Vagina (tissue), 2 donors: ENCODE measurements at regions not wholly inside any gene's neighbourhood (a gene's known extent, or its start where the extent isn't known, plus 50 kb on each side); places are given as distances from the start of the nearest gene placed in this dataset.

ENCODE experiments used
- CTCF ChIP-seq, 3 experiments: fragments of 450-650 bp in 2 of 3; fragments of 200-600 bp in 1 of 3; sonication (generic) in 1 of 3; IDR thresholded peaks; one replicate each; pipeline ENCODE4 v1.5.1; 2017 to 2019; ENCODE audit warnings: antibody characterized with exemption in 3 of 3, mild to moderate bottlenecking in 2 of 3, moderate library complexity in 2 of 3
- POLR2AphosphoS5 ChIP-seq, 2 donors: sonication (generic); formaldehyde crosslinking; IDR thresholded peaks; one replicate each; pipeline ENCODE4 v1.9.0; 2017; ENCODE audit warnings: antibody characterized with exemption in 2 of 2, mild to moderate bottlenecking in 2 of 2, low read depth in 1 of 2; ENCODE audit not compliant: insufficient read depth in 1 of 2

DNA sequence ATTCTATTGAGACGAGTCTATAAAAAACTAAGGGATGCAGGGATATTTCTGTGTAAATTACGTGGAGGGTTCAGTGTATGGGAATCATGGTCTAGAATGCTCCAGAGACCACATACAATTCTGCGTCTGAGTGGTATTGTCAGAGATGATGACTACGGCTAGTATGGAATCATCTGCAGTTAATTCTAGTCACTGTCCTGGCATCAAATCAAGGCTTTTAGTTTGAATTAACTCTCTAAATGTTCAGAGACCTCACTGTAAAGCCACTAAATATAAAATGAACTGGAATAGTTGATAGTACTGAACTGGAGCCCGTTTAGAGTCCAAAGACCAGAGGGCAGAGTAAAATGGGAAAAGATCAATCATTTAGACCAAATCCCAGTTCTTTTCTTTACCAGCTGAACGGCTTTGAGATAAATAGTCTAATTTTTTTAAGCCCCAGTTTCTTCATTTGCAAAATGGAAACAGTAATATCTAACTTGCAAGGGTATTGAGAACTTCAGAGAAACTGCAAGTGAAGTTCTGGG lies 599.8 kb downstream of the EBF1 start:
- TF ChIP-seq POLR2AphosphoS5 (IDR thresholded peaks at IDR 0.05; ENCODE audit: insufficient read depth in 1 of 2, low read depth in 1 of 2), result no peak
- TF ChIP-seq CTCF (IDR thresholded peaks at IDR 0.05), result no peak
